NCI-H146 (cell line): ENCODE measurements at regions not wholly inside any gene's neighbourhood (a gene's known extent, or its start where the extent isn't known, plus 50 kb on each side); places are given as distances from the start of the nearest gene placed in this dataset.
"Not testable (repeated sequence)": the region's sequence is repeated elsewhere in the genome, so short reads cannot be mapped to it uniquely, and the experiment has no call there.

Experiments used
- DNase-seq: peaks from one replicate; lab custom pipeline; 2025; lab: John Stamatoyannopoulos, UW

GRCh38 chr5:124176692-124177091 is 569.7 kb downstream of the ZNF608 start:
- DNase-seq = no peak

- DNase-seq = no peak
Measured at GRCh38 chr5:124173386-124173785, 573.1 kb downstream of the ZNF608 start.

GRCh38 chr5:124172389-124173003 is 573.9 kb downstream of the ZNF608 start:
- no peak for DNase-seq

DNA sequence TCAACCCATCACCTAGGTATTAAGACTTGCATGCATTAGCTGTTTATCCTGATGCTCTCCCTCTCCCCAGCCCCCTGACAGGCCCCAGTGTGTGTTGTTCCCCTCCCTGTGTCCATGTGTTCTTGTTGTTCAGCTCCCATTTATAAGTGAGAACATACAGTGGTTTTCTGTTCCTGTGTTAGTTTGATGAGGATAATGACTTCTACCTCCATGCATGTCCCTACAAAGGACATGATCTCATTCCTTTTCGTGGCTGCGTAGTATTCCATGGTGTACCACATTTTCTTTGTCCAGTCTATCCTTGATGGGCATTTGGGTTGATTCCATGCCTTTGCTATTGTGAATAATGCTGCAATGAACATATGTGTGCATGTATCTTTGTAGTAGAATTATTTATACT is 578.3 kb downstream of the ZNF608 start:
- not testable (repeated sequence) for DNase-seq

- DNase-seq = peak; percentile 90
Measured at GRCh38 chr5:124162767-124163532, 583.5 kb downstream of the ZNF608 start.

GRCh38 chr5:124161266-124161665 is 585.2 kb downstream of the ZNF608 start:
- DNase-seq = peak; percentile 73

GRCh38 chr5:124160265-124160664 is 586.2 kb downstream of the ZNF608 start:
- no peak for DNase-seq

DNA sequence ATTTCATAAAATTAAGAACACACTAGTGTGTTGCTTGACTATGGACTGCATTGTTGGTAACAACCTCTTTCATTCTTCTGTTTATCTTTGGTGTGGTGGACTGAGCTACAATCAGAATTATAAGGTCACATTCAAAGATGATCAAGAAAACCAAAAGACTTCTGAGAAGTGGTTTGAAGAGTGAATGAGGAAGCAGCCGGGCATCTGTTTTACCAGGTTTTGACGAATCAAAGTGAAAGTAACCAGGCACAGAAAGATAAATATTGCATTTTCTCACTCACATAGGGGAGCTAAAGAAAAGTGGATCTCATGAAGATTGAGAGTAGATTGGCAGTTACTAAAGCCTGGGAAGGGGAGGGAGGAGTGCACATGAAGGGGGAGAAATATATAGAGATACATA is 589.1 kb downstream of the ZNF608 start:
- no peak for DNase-seq

DNA sequence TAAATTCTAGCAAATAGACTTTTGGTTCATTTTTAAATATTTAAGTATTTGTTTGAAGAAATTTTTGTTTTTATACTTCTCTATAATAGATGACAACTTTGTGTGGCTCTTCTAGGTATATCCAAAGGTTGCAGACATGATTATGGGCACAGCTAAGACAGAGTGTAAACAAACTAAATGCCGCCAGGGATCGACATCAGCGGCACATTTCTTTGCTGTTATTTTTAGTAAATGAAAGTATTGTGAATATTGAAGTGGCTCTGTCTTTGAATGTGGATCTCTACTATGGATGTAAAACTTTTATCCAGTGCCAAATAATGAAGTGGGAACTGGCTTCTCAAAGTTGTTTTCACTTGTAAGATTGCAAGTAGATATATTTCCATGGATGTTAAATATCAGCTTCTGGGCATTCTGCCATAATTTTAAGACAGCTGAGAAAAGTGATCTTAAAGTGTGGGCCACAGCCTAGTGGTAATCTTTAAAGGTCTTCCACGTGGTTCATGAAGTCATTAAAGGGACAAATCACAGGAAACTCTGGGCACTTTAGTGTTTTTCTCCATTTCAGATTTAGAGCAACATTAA is 589.9 kb downstream of the ZNF608 start:
- no peak for DNase-seq

GRCh38 chr5:124154714-124155113 is 591.7 kb downstream of the ZNF608 start:
- DNase-seq = no peak

- no peak for DNase-seq
Measured at GRCh38 chr5:124153588-124153987, 592.9 kb downstream of the ZNF608 start.

DNA sequence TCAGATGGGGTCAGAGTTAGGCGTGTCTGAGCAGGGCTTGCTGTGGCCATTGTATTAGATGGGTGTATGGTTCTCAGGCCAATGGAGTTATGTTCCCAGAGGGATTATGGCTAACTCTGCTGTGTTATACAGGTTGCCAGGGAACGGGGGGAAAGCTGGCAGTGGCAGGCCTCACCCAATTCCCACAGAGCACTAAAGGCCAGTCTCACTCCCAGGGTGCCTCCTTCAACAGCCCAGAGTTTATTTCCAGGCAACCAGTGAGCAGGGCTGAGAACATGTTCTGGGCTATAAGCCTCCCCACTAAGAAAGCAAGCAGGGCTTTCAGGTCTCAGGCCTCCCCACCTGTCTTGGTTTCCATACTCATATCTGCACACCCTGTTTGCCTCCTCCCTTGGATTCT is 597.9 kb downstream of the ZNF608 start:
- no peak for DNase-seq

- DNase-seq = no peak
Measured at GRCh38 chr5:124140060-124140459, 606.4 kb downstream of the ZNF608 start.

- no peak for DNase-seq
Measured at GRCh38 chr5:124139477-124139876, 607.0 kb downstream of the ZNF608 start.

GRCh38 chr5:124136609-124137008 is 609.8 kb downstream of the ZNF608 start:
- peak; percentile 26 for DNase-seq

DNA sequence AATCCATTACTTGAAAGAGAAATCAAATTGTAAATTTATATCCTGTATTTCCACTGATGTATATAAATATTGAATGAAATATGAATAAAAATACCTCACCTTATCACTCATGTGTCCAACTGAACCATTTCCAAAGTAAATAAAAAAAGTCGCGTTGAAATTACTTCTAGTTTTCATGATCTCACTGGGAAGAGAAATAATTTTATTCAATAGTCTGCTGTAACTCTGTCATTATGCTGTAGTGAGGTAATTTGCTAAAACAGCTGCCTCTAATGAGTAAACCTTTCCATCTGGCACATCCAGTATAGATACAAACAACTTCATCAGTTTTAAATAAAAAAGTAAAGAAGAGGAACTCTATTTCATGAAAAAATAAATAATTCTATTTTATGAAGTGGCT is 611.5 kb downstream of the ZNF608 start:
- peak; percentile 3 for DNase-seq

GRCh38 chr5:124133406-124133805 is 613.0 kb downstream of the ZNF608 start:
- no peak for DNase-seq

GRCh38 chr5:124132843-124133242 is 613.6 kb downstream of the ZNF608 start:
- peak; percentile 89 for DNase-seq

DNA sequence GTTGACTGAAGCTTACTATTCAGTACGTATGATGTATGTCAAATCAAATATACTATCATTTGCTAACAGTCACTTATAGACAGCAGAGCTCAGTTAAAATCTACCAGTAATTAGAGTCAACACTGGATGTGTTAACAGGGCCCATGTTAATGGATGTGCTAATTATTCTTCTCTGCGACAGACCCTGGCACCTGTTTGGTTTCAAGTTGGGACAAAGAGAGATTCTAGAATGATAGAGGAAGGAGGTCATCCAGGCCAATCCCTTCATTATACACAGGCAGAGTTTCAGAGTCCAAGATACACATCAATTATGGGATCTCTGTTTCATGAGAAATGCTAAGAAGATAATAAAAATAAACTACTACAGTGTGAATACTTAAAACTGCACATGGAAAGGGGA is 615.0 kb downstream of the ZNF608 start:
- peak; percentile 85 for DNase-seq

- peak; percentile 40 for DNase-seq
Measured at GRCh38 chr5:124130816-124131215, 615.6 kb downstream of the ZNF608 start.

DNA sequence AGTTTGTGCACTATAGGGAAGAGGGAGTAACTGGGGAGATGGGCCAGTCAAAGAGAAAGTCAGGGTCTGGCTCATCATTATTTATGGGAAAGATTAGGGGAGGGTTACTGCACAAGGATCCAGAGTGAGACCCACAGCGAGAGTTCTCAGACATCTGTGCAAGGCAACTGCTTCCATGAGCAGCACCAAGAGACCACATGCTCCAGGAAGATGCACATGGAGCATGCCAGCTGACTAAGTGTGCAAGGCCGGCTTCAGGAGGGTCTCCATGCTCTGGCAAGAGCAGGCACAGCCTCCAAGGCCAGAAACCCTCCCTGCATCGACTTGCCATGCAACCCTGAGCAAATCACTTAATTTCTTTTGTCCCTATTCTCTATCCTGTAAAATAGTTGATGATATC is 616.9 kb downstream of the CSNK1G3 start:
- DNase-seq = no peak

DNA sequence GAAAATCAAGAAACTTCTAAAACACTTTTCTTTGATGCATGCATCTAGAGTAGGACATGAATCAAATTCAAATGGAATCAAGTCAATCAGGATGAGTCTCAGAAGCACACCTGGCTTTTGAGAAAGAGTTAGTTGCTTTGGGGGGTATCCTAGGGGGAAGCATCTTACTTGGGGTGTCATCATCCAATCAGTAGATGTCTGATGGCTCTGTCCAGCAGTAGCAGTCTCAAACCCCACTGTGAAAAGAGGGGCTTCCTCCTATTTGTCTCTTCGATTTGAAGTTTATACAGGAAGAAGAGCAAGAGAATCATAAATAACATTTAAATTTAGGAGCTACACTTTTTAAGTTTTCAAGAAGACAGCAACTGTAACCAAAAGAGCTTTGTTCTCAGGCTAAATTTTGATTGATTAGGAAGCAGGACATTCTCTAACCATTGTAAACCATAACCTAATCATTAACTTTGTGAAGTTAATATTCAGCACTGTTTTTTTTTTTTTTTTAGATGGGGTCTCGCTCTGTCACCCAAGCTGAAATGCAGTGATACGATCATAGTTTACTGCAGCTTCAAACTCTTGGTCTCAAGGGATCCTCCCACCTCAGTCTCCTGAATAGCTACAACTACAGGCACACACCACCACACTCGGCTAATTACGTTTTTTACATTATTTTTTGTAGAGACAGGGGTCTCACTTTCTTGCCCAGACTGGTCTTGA is 614.7 kb downstream of the CSNK1G3 start:
- no peak for DNase-seq
